ENCODE measurements at regions not wholly inside any gene's neighbourhood (a gene's known extent, or its start where the extent isn't known, plus 50 kb on each side); places are given as distances from the start of the nearest gene placed in this dataset.

GRCh38 chr11:80987171-80987570 lies 1546.3 kb upstream of the TENM4 start:
- CTCF ChIA-PET: no interaction called here

GRCh38 chr11:80986421-80987074 lies 1545.7 kb upstream of the TENM4 start:
- Mint-ChIP-seq H3K36me3 (ENCODE audit: low read depth) (no peaks in the 10 kb centered on the region), H3K4me1 (ENCODE audit: low read depth) (no peaks in the 10 kb centered on the region), H3K27ac (no peak overlapping the region), H3K9me3 (peaks cover 11% of the 10 kb centered on the region), H3K27me3 (no peaks in the 10 kb centered on the region), H3K4me3 (no peak overlapping the region)
- no peak for DNase-seq
- intact Hi-C loops (cut with micrococcal nuclease): no loop called here
- no peak for TF ChIP-seq CTCF (IDR thresholded peaks at IDR 0.05)
- ChIA-PET CTCF (no interaction called here), POLR2A (no interaction called here)
- no peak for ATAC-seq

More at GRCh38 chr11:80987171-80987570, 1546.3 kb upstream of the TENM4 start:
- no peak overlapping the region for H3K4me3 Mint-ChIP-seq
- H3K9me3 Mint-ChIP-seq: peaks cover 9% of the 10 kb centered on the region
- H3K27ac Mint-ChIP-seq: no peak overlapping the region
- DNase-seq: no peak
- POLR2A ChIA-PET: no interaction called here
- ATAC-seq: no peak
- intact Hi-C loops (cut with micrococcal nuclease): no loop called here
- TF ChIP-seq CTCF (IDR thresholded peaks at IDR 0.05): no peak
- no peaks in the 10 kb centered on the region for H3K4me1 Mint-ChIP-seq (ENCODE audit: low read depth)
- H3K36me3 Mint-ChIP-seq (ENCODE audit: low read depth): no peaks in the 10 kb centered on the region
- no peaks in the 10 kb centered on the region for H3K27me3 Mint-ChIP-seq

- ATAC-seq (no peak), DNase-seq (no peak)
- intact Hi-C loops (cut with micrococcal nuclease): no loop called here
- peaks cover 10% of the 10 kb centered on the region for H3K9me3 Mint-ChIP-seq
- CTCF ChIA-PET: no interaction called here
- POLR2A ChIA-PET: no interaction called here
- H3K4me1 Mint-ChIP-seq (ENCODE audit: low read depth): no peaks in the 10 kb centered on the region
- no peak for TF ChIP-seq CTCF (IDR thresholded peaks at IDR 0.05)
- H3K4me3 Mint-ChIP-seq: no peak overlapping the region
- no peaks in the 10 kb centered on the region for H3K36me3 Mint-ChIP-seq (ENCODE audit: low read depth)
- H3K27me3 Mint-ChIP-seq: no peaks in the 10 kb centered on the region
- H3K27ac Mint-ChIP-seq: no peak overlapping the region
Measured at GRCh38 chr11:80980227-80980626, 1539.4 kb upstream of the TENM4 start.

DNA sequence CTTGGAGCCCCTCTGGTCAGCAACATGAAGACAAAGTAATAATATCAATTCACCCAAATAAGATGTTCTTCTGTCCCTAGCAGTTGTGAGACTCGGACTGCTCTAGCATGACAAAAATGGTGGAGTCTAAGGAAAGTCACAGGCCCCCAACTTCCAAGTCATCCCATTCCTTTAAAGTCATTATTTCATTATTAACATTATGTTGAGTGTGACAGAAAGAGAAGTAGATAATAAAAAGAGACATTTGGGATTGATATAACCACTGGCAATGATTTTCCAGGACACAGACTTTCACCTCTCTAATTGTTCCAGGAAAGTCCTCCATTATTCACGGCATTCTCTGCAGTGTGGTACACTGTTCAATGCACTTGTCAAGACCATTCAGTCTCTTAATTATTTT lies 1533.0 kb upstream of the TENM4 start:
- intact Hi-C loops (cut with micrococcal nuclease): no loop called here
- Mint-ChIP-seq H3K4me1 (ENCODE audit: low read depth) (no peaks in the 10 kb centered on the region), H3K4me3 (no peak overlapping the region), H3K36me3 (ENCODE audit: low read depth) (no peaks in the 10 kb centered on the region), H3K9me3 (peaks cover 2% of the 10 kb centered on the region), H3K27me3 (no peaks in the 10 kb centered on the region), H3K27ac (no peak overlapping the region)
- DNase-seq (no peak), ATAC-seq (no peak)
- ChIA-PET POLR2A (no interaction called here), CTCF (no interaction called here)
- no peak for TF ChIP-seq CTCF (IDR thresholded peaks at IDR 0.05)

DNA sequence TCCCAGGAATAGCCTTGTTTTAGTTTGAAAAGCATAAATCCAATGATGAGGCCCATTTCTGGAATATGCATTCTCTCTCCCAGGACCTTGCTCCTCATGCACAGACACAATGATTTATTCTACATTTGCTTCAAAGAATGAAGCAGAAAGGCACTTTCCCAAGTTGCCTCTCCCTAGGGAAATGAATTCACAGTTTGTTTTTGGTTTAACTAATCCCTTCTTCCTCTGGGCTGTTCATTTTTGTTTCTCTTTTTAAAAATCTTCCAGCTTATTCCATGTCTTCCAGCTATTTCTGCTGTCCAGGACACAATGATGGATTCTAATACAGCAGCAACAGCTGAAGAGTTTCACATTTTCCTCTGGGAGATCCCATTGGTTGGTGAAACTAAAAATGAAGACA lies 1529.2 kb upstream of the TENM4 start:
- POLR2A ChIA-PET: no interaction called here

More for the DNA sequence above, 1529.2 kb upstream of the TENM4 start:
- DNase-seq (no peak), ATAC-seq (no peak)
- CTCF ChIA-PET: no interaction called here
- TF ChIP-seq CTCF (IDR thresholded peaks at IDR 0.05): no peak
- Mint-ChIP-seq H3K4me1 (ENCODE audit: low read depth) (no peaks in the 10 kb centered on the region), H3K4me3 (no peak overlapping the region), H3K27ac (no peak overlapping the region), H3K9me3 (peaks cover 2% of the 10 kb centered on the region), H3K36me3 (ENCODE audit: low read depth) (no peaks in the 10 kb centered on the region), H3K27me3 (no peaks in the 10 kb centered on the region)
- intact Hi-C loops (cut with micrococcal nuclease): no loop called here
